Fibroblast of skin of left quadriceps (primary cell): ENCODE measurements at regions not wholly inside any gene's neighbourhood (a gene's known extent, or its start where the extent isn't known, plus 50 kb on each side); places are given as distances from the start of the nearest gene placed in this dataset.

Experiments used
- DNase-seq, 2 experiments: peaks; one replicate each; pipeline ENCODE4 v3.0.0-alpha.2; 2013; ENCODE audit warnings: low read depth in 2 of 2

- DNase-seq = no peak
Measured at GRCh38 chr6:26311012-26311384, 54.0 kb upstream of the BTN3A2 start.

- no peak for DNase-seq
Measured at GRCh38 chr6:26311385-26312095, 53.5 kb upstream of the BTN3A2 start.

- DNase-seq = no peak
Measured at GRCh38 chr6:26312096-26312463, 52.9 kb upstream of the BTN3A2 start.

GRCh38 chr6:26312501-26313397, 52.2 kb upstream of the BTN3A2 start:
- peak; percentile 80 to 81 for DNase-seq
